ENCODE measurements at regions not wholly inside any gene's neighbourhood (a gene's known extent, or its start where the extent isn't known, plus 50 kb on each side); places are given as distances from the start of the nearest gene placed in this dataset.

DNA sequence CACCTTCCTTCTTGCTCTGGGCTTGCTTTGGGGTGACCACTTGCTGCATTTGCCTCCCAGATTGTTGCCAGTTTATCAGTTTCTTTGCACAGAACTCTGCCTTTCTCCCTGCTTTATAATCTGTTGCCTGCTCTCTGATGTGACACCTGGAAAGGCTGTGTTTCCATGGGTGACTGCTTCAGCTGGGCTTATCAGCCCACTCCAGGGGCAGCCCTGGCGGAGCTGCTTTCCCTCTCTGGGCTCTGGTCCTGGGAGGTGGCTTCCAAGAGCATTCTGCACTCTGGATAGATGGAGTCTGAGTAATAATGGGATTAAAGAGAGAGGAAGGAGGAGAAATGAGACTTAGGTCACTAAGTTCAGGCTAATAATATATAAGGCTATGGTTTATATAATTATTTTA lies 352.7 kb downstream of the TSN start:
- Mint-ChIP-seq H3K4me3 (ENCODE audit: unreplicated experiment) (no peak overlapping the region), H3K9me3 (ENCODE audit: unreplicated experiment) (no peaks in the 10 kb centered on the region), H3K4me1 (ENCODE audit: unreplicated experiment) (no peaks in the 10 kb centered on the region), H3K27ac (ENCODE audit: unreplicated experiment) (no peak overlapping the region), H3K36me3 (ENCODE audit: unreplicated experiment) (no peaks in the 10 kb centered on the region), H3K27me3 (ENCODE audit: unreplicated experiment) (no peaks in the 10 kb centered on the region)
- DNase-seq (ENCODE audit: extremely low spot score, unreplicated experiment), result no peak
- TF ChIP-seq, protein P1, sequence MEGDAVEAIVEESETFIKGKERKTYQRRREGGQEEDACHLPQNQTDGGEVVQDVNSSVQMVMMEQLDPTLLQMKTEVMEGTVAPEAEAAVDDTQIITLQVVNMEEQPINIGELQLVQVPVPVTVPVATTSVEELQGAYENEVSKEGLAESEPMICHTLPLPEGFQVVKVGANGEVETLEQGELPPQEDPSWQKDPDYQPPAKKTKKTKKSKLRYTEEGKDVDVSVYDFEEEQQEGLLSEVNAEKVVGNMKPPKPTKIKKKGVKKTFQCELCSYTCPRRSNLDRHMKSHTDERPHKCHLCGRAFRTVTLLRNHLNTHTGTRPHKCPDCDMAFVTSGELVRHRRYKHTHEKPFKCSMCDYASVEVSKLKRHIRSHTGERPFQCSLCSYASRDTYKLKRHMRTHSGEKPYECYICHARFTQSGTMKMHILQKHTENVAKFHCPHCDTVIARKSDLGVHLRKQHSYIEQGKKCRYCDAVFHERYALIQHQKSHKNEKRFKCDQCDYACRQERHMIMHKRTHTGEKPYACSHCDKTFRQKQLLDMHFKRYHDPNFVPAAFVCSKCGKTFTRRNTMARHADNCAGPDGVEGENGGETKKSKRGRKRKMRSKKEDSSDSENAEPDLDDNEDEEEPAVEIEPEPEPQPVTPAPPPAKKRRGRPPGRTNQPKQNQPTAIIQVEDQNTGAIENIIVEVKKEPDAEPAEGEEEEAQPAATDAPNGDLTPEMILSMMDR (IDR thresholded peaks at IDR 0.05), result no peak

DNA sequence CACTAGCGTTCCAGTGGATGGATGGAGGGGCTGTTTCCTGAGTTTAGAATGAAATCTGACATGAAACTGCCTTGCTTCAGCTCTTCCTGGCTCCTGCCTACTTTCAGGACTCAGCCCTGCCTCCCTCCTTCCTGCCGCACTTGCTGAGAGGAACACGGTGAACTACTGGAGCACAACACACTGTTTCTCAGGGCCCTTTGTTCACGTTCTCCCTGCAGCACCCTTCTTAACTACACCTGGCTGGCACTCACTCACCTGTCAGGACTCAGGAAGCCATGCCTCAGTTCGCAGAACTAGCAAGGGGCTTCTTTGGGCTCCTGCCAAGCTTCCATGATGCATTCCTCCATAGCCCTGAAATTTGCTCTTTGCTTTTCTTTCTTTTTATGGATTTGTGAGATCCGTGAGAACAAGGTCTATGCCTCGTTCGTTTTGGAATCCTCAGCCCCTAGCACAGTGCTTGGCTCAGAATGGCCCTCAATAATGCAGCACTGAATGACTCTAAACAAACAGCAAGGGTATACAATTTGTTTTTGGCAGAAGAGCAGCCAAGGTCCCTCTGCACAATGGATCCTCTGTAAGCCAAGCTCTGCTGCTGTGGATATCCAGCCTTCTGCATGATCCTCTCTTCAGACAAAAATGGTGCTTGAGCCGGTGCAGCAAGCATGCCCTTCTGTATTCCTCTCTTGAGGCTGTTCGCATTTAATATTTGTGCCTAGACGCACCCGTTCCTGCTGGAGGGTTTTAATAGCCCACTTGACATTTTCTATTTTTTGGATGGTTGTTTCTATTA lies 357.0 kb downstream of the TSN start:
- no peaks in the 10 kb centered on the region for H3K36me3 Mint-ChIP-seq (ENCODE audit: unreplicated experiment)
- TF ChIP-seq, protein P1 (IDR thresholded peaks at IDR 0.05), result no peak
- no peaks in the 10 kb centered on the region for H3K4me1 Mint-ChIP-seq (ENCODE audit: unreplicated experiment)
- H3K27ac Mint-ChIP-seq (ENCODE audit: unreplicated experiment), result no peak overlapping the region
- no peaks in the 10 kb centered on the region for H3K9me3 Mint-ChIP-seq (ENCODE audit: unreplicated experiment)
- no peak overlapping the region for H3K4me3 Mint-ChIP-seq (ENCODE audit: unreplicated experiment)
- H3K27me3 Mint-ChIP-seq (ENCODE audit: unreplicated experiment), result no peaks in the 10 kb centered on the region
- DNase-seq (ENCODE audit: extremely low spot score, unreplicated experiment), result no peak

DNA sequence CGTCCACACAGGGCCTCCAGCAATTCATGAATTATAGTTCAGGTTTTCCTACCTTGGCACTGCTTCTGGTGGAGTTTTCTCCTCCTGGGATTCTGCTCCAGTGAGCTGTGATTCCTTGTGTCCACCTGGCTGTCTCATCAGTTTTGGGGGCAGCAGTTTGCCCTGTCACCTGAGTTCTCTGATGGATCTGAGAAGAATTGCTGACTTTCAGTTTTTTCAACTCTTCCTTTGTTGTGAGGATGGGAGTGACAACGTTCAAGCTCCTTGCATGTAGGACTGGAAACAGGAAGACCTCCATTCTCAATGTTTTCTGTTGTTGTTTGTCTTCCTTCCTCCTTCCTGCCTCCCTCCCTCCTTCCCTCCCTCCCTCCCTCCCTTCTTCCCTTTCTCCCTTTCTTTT lies 359.0 kb downstream of the TSN start:
- no peaks in the 10 kb centered on the region for H3K36me3 Mint-ChIP-seq (ENCODE audit: unreplicated experiment)
- DNase-seq (ENCODE audit: extremely low spot score, unreplicated experiment), result no peak
- no peaks in the 10 kb centered on the region for H3K4me1 Mint-ChIP-seq (ENCODE audit: unreplicated experiment)
- H3K9me3 Mint-ChIP-seq (ENCODE audit: unreplicated experiment), result no peaks in the 10 kb centered on the region
- no peak overlapping the region for H3K4me3 Mint-ChIP-seq (ENCODE audit: unreplicated experiment)
- H3K27ac Mint-ChIP-seq (ENCODE audit: unreplicated experiment), result no peak overlapping the region
- H3K27me3 Mint-ChIP-seq (ENCODE audit: unreplicated experiment), result no peaks in the 10 kb centered on the region
- TF ChIP-seq, protein P1 (IDR thresholded peaks at IDR 0.05), result no peak

DNA sequence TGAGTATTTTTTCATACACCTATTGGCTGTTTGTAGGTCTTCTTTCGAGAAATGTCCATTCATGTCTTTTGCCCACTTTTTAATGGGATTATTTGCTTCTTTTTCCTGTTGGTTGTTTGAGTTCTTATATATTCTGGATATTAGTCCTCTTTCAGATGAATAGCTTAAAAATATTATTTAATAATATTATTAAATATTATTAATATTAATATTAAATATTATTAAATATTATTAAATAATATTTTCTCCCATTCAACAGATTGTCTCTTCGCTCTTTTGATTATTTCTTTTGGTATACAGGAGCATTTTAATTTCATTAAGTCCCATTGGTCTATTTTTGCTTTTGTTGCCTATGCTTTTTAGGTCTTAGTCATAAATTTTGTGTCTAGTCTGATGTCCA lies 361.9 kb downstream of the TSN start:
- TF ChIP-seq, protein P1 (IDR thresholded peaks at IDR 0.05), result no peak
- H3K36me3 Mint-ChIP-seq (ENCODE audit: unreplicated experiment), result no peaks in the 10 kb centered on the region
- H3K9me3 Mint-ChIP-seq (ENCODE audit: unreplicated experiment), result peaks cover 6% of the 10 kb centered on the region
- no peaks in the 10 kb centered on the region for H3K4me1 Mint-ChIP-seq (ENCODE audit: unreplicated experiment)
- no peak overlapping the region for H3K4me3 Mint-ChIP-seq (ENCODE audit: unreplicated experiment)
- no peaks in the 10 kb centered on the region for H3K27me3 Mint-ChIP-seq (ENCODE audit: unreplicated experiment)
- DNase-seq (ENCODE audit: extremely low spot score, unreplicated experiment), result no peak
- H3K27ac Mint-ChIP-seq (ENCODE audit: unreplicated experiment), result no peak overlapping the region

DNA sequence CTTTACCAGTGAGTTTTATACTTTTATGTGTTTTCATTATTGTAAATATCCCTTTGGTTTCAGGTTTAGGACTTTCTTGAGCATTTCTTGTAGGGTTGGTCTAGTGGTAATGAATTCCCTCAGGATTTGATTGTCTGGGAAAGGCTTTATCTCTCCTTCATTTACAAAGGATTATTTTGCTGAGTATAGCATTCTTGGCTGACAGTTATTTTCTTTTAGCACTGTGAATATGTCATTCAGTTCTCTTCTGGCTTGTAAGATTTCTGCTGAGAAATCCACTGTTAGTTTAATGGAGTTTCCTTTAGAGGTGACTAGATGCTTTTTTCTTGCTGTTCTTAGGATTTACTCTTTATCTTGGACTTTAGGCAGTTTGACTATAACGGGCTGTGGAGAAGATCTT lies 373.9 kb downstream of the TSN start:
- no peaks in the 10 kb centered on the region for H3K4me1 Mint-ChIP-seq (ENCODE audit: unreplicated experiment)
- no peaks in the 10 kb centered on the region for H3K27me3 Mint-ChIP-seq (ENCODE audit: unreplicated experiment)
- no peak for DNase-seq (ENCODE audit: extremely low spot score, unreplicated experiment)
- TF ChIP-seq, protein P1 (IDR thresholded peaks at IDR 0.05), result no peak
- H3K36me3 Mint-ChIP-seq (ENCODE audit: unreplicated experiment), result no peaks in the 10 kb centered on the region
- H3K27ac Mint-ChIP-seq (ENCODE audit: unreplicated experiment), result no peak overlapping the region
- no peak overlapping the region for H3K4me3 Mint-ChIP-seq (ENCODE audit: unreplicated experiment)
- H3K9me3 Mint-ChIP-seq (ENCODE audit: unreplicated experiment), result peaks cover 39% of the 10 kb centered on the region

Data from osteocyte (in vitro differentiated cells).